HG03103 (cell line): ENCODE measurements at regions not wholly inside any gene's neighbourhood (a gene's known extent, or its start where the extent isn't known, plus 50 kb on each side); places are given as distances from the start of the nearest gene placed in this dataset.
A peak's percentile ranks its signal among the peaks of the same experiment; 100 is the strongest.

Experiments used
- ATAC-seq: cut with Tn5 transposase; IDR thresholded peaks from one replicate; pipeline ENCODE4 v1.9.1; 2021; ENCODE audit warnings: low read depth; ENCODE audit not compliant: unreplicated experiment

GRCh38 chr3:18743761-18744160 is 318.6 kb upstream of the SATB1 start:
- no peak for ATAC-seq

GRCh38 chr3:18740631-18741583 is 315.8 kb upstream of the SATB1 start:
- ATAC-seq, result peak; percentile 83

GRCh38 chr3:18739099-18739433 is 313.9 kb upstream of the SATB1 start:
- no peak for ATAC-seq

GRCh38 chr3:18738393-18739098 is 313.4 kb upstream of the SATB1 start:
- ATAC-seq, result no peak

DNA sequence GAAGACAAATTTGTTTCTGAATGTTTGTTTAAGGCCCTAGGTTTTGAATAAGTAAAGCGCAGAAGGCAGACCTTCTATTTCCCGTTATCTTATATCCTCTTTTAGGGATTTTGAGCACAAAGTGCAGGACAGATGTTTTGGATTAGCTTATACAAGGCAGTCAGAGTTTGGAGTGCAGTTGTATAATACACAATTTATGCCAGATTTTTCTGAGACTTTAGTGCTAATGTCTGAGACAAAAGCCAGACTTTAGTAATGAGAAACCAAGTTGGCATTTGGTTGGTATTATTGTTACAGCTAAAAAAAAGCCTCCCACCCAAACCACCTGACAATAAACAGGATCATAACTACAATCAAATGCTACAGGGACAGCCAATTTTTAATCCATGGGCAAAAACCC is 309.9 kb upstream of the SATB1 start:
- ATAC-seq, result no peak

- ATAC-seq, result no peak
These were observed 309.2 kb upstream of the SATB1 start for GRCh38 chr3:18734309-18734708.

- no peak for ATAC-seq
These were observed 307.3 kb upstream of the SATB1 start for GRCh38 chr3:18732474-18732873.

- ATAC-seq, result no peak
These were observed 305.4 kb upstream of the SATB1 start for GRCh38 chr3:18730491-18730890.

GRCh38 chr3:18729671-18730070 is 304.5 kb upstream of the SATB1 start:
- ATAC-seq, result no peak

- no peak for ATAC-seq
These were observed 300.7 kb upstream of the SATB1 start for GRCh38 chr3:18725668-18726407.

DNA sequence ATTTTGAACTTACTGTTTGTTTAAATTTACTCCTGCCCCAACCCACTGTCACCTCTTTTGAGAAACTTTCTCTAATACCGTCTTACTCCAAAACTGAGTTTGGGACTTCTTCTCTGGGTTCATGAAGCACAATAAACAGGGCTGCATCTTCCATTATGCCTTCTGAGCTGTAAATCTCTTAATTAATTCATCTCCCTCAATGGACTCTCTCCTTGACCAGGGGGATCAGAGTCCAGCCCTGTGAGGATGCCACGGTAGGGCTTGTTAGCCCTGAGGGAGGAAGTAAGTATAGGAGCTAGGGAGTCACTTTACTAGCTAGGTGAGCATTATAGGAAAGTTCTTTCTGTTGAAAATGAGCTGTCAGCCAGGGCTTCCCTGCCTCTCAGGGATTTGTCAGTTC is 299.3 kb upstream of the SATB1 start:
- ATAC-seq, result no peak

- no peak for ATAC-seq
These were observed 298.2 kb upstream of the SATB1 start for GRCh38 chr3:18723206-18723810.

DNA sequence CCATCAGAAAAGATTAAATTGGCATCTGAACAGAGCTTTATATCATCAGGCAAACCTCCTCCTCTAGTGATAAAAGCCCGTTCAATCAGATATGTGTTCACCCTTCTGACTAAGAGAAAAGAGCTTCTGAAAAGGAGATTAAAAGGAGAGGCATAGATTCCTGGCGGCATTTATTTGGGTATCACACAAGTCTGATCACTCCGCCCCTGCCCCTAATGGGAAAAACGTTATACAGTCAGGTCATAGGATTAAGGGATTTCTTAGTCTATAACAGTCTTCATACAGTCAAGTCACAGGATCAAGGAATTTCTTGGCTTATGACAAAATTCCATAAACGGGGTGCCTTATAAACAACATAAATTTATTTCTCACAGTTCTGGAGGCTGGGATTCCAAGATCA is 295.4 kb upstream of the SATB1 start:
- no peak for ATAC-seq

GRCh38 chr3:18717598-18717997 is 292.5 kb upstream of the SATB1 start:
- ATAC-seq, result no peak

DNA sequence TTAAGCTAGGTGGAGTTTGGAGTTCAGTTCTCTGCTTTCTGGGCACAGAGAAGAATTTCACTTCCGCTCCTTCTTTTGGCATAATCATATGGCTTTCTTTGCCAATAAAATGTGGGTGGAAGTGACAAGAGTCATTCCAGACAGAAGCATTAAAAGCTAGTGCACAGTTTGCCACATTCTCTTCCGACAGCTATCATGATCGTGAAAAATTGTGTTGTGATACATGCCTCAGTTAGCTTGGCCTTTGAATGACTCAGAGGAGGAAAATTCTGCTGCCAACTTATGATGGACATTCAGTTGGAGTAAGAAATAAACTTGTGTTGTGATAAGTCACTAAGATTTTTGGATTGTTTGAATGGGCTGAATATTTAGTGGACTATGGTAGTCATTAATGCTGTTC is 291.7 kb upstream of the SATB1 start:
- ATAC-seq, result no peak

- ATAC-seq, result no peak
These were observed 291.0 kb upstream of the SATB1 start for GRCh38 chr3:18716101-18716500.

DNA sequence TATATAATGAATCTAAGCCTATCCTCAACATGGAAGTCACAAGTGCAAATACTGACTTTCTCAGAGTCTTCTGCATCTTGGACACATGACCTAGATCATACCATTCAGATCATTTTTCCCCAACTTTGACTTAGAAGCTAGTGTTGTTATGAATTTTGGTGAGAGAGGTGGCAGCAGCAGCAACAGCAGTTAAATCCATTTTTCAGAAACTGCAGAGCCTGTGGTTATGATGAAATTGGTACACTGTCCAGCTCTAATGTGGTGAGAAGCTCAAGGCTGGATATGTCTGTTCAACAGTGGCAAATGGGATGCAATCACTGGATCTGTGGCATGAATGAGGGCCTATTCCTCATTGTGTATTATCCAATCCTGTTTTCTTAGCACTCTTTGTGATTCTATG is 290.1 kb upstream of the SATB1 start:
- no peak for ATAC-seq

DNA sequence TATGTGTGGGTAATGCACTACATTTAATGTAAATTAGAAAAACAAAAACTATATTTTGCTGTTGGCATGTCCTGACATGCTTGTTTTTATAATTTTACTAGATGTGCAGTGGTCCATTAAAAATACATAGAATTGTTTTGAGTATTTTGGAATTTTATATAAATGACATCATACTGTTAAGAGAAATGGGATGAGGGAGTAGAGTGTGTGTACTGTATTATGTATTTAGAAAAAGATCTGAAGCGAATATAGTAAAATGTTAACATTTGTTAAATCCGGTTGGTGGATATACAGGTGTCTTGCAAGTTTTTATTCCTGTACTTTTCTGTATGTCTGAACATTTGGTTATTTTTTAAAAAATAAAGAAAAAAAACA is 288.4 kb upstream of the SATB1 start:
- no peak for ATAC-seq

- ATAC-seq, result no peak
These were observed 287.8 kb upstream of the SATB1 start for GRCh38 chr3:18712713-18713576.

GRCh38 chr3:18704326-18704725 is 279.2 kb upstream of the SATB1 start:
- ATAC-seq, result no peak
